ENCODE measurements at regions not wholly inside any gene's neighbourhood (a gene's known extent, or its start where the extent isn't known, plus 50 kb on each side); places are given as distances from the start of the nearest gene placed in this dataset.

GRCh38 chr2:118641711-118642110 lies 205.7 kb downstream of the EN1 start:
- DNase-seq (ENCODE audit: low spot score) (no peak), ATAC-seq (no peak)
- H3K9me3 Mint-ChIP-seq = peaks cover 14% of the 10 kb centered on the region
- peaks cover 18% of the 10 kb centered on the region for H3K4me1 Mint-ChIP-seq
- ChIA-PET CTCF (interaction anchor here (1.2 kb wide), 1 partner anchor 27 kb away, joined by 3 read pairs; no protein-coding TSS in a partner anchor), POLR2A (no interaction called here)
- no peak overlapping the region for H3K4me3 Mint-ChIP-seq
- H3K36me3 Mint-ChIP-seq = peaks cover 6% of the 10 kb centered on the region; the same call in 1 of the 2 replicates
- H3K27me3 Mint-ChIP-seq (ENCODE audit: low read depth) = no peaks in the 10 kb centered on the region; the same call in 1 of the 2 replicates
- no peak overlapping the region for H3K27ac Mint-ChIP-seq
- TF ChIP-seq KAT7 (CRISPR knock-in tag; IDR thresholded peaks at IDR 0.05; ENCODE audit: borderline replicate concordance) (no peak), NFYB (CRISPR knock-in tag; conservative IDR thresholded peaks at IDR 0.05; ENCODE audit: low read depth) (no peak), MAX (CRISPR knock-in tag; IDR thresholded peaks at IDR 0.05) (no peak), ETV6 (CRISPR knock-in tag; IDR thresholded peaks at IDR 0.05) (no peak), ZNF532 (CRISPR knock-in tag; IDR thresholded peaks at IDR 0.05; ENCODE audit: borderline replicate concordance) (no peak), IRF1 (CRISPR knock-in tag; IDR thresholded peaks at IDR 0.05) (no peak), NR3C1 (CRISPR knock-in tag; conservative IDR thresholded peaks at IDR 0.05; ENCODE audit: low read depth) (no peak), SP1 (CRISPR knock-in tag; conservative IDR thresholded peaks at IDR 0.05) (no peak), FOXP4 (CRISPR knock-in tag; IDR thresholded peaks at IDR 0.05) (no peak), AR (CRISPR knock-in tag; IDR thresholded peaks at IDR 0.05) (no peak), JAZF1 (CRISPR knock-in tag; IDR thresholded peaks at IDR 0.05) (no peak), NFATC4 (CRISPR knock-in tag; IDR thresholded peaks at IDR 0.05) (no peak), HMGA2 (CRISPR knock-in tag; IDR thresholded peaks at IDR 0.05) (no peak)

GRCh38 chr2:118639371-118639770 lies 208.1 kb downstream of the EN1 start:
- Mint-ChIP-seq H3K4me1 (peaks cover 34% of the 10 kb centered on the region), H3K27ac (no peak overlapping the region), H3K4me3 (no peak overlapping the region), H3K27me3 (ENCODE audit: low read depth) (no peaks in the 10 kb centered on the region; the same call in 1 of the 2 replicates), H3K9me3 (peaks cover 16% of the 10 kb centered on the region), H3K36me3 (peaks cover 6% of the 10 kb centered on the region; the same call in 1 of the 2 replicates)
- DNase-seq (ENCODE audit: low spot score) = no peak
- CTCF ChIA-PET = no interaction called here
- ATAC-seq = no peak
- POLR2A ChIA-PET = no interaction called here
- TF ChIP-seq CREB1 (CRISPR knock-in tag; IDR thresholded peaks at IDR 0.05) = no peak
- TF ChIP-seq TP53 (CRISPR knock-in tag; IDR thresholded peaks at IDR 0.05) = no peak
- no peak for TF ChIP-seq TCF7 (CRISPR knock-in tag; IDR thresholded peaks at IDR 0.05; ENCODE audit: low read depth)
- no peak for TF ChIP-seq ATF1 (CRISPR knock-in tag; IDR thresholded peaks at IDR 0.05)
- no peak for TF ChIP-seq ETV6 (CRISPR knock-in tag; IDR thresholded peaks at IDR 0.05)
- TF ChIP-seq SMAD4 (CRISPR knock-in tag; IDR thresholded peaks at IDR 0.05) = no peak
- no peak for TF ChIP-seq ZNF512 (CRISPR knock-in tag; IDR thresholded peaks at IDR 0.05; ENCODE audit: borderline replicate concordance)
- no peak for TF ChIP-seq PRRX2 (CRISPR knock-in tag; IDR thresholded peaks at IDR 0.05)
- TF ChIP-seq CBFB (CRISPR knock-in tag; IDR thresholded peaks at IDR 0.05; ENCODE audit: low read depth) = no peak
- no peak for TF ChIP-seq SP1 (CRISPR knock-in tag; conservative IDR thresholded peaks at IDR 0.05)
- TF ChIP-seq ATF6 (CRISPR knock-in tag; IDR thresholded peaks at IDR 0.05) = no peak

Measured in WTC11 (cell line).